Calu3 (cell line): ENCODE measurements at regions not wholly inside any gene's neighbourhood (a gene's known extent, or its start where the extent isn't known, plus 50 kb on each side); places are given as distances from the start of the nearest gene placed in this dataset.

ENCODE experiments used
- BruUV-seq: library from RNA; stranded (reverse); fragments of 400-500 nt; replicated peaks from 2 replicates; lab custom pipeline; 2021; lab: Mats Ljungman, UMichigan
- CTCF ChIA-PET: fragments of 300-600 bp; sonication (Branson Sonifier 250); formaldehyde crosslinking; loops from one replicate; lab custom pipeline; 2022; ENCODE audit warnings: antibody characterized with exemption; lab: Charles Lee
- DNase-seq: peaks from one replicate; pipeline ENCODE4 v3.0.0; 2022
- H3K27ac Mint-ChIP-seq: one replicate; pipeline ENCODE4 v1.8.0; 2022; ENCODE audit warnings: mixed read lengths; ENCODE audit not compliant: unreplicated experiment
- H3K27me3 Mint-ChIP-seq: one replicate; pipeline ENCODE4 v1.8.0; 2022; ENCODE audit warnings: mixed read lengths; ENCODE audit not compliant: unreplicated experiment
- H3K36me3 Mint-ChIP-seq: one replicate; pipeline ENCODE4 v1.8.0; 2022; ENCODE audit warnings: mild to moderate bottlenecking, moderate library complexity, mixed read lengths; ENCODE audit not compliant: insufficient read depth, unreplicated experiment
- H3K4me1 Mint-ChIP-seq: one replicate; pipeline ENCODE4 v1.8.0; 2022; ENCODE audit warnings: mild to moderate bottlenecking, low read depth, mixed read lengths; ENCODE audit not compliant: unreplicated experiment
- H3K4me3 Mint-ChIP-seq: one replicate; pipeline ENCODE4 v1.8.0; 2022; ENCODE audit warnings: mild to moderate bottlenecking, low read depth, moderate library complexity, mixed read lengths; ENCODE audit not compliant: unreplicated experiment
- H3K9me3 Mint-ChIP-seq: one replicate; pipeline ENCODE4 v1.8.0; 2022; ENCODE audit warnings: low read depth, mixed read lengths; ENCODE audit not compliant: unreplicated experiment
- CTCF ChIP-seq: fragments of 200-600 bp; IDR thresholded peaks from one replicate; pipeline ENCODE4 v1.8.0; 2022; ENCODE audit warnings: antibody characterized with exemption; ENCODE audit not compliant: unreplicated experiment
- intact Hi-C: fragments of 100-400 bp; cut with micrococcal nuclease; formaldehyde crosslinking; loops from one replicate; pipeline ENCODE4 v1.10.0; 2022; ENCODE audit not compliant: unreplicated experiment

GRCh38 chr17:73769479-73769878, 125.2 kb upstream of the SDK2 start:
- CTCF ChIA-PET, result no interaction called here
- intact Hi-C loops, result no loop called here
- Mint-ChIP-seq H3K36me3 (no peaks in the 10 kb centered on the region), H3K27ac (no peak overlapping the region), H3K4me1 (no peaks in the 10 kb centered on the region), H3K4me3 (no peak overlapping the region), H3K9me3 (no peaks in the 10 kb centered on the region), H3K27me3 (peaks cover 91% of the 10 kb centered on the region)
- TF ChIP-seq CTCF, result no peak
- BruUV-seq, result no TSS peak
- DNase-seq, result no peak

- peak; percentile 49 for DNase-seq
- H3K9me3 Mint-ChIP-seq, result no peaks in the 10 kb centered on the region
- intact Hi-C loops, result no loop called here
- H3K27ac Mint-ChIP-seq, result no peak overlapping the region
- CTCF ChIA-PET, result interaction anchor here (0.6 to 0.7 kb wide), 2 partner anchors 23 to 58 kb away, joined by 3 read pairs; no protein-coding TSS in a partner anchor
- H3K4me3 Mint-ChIP-seq, result no peak overlapping the region
- H3K36me3 Mint-ChIP-seq, result no peaks in the 10 kb centered on the region
- no peaks in the 10 kb centered on the region for H3K4me1 Mint-ChIP-seq
- no TSS peak for BruUV-seq
- no peak for TF ChIP-seq CTCF
- H3K27me3 Mint-ChIP-seq, result peaks cover 91% of the 10 kb centered on the region
Observed at GRCh38 chr17:73770115-73770848, 126.0 kb upstream of the SDK2 start.

GRCh38 chr17:73770849-73771229, 126.6 kb upstream of the SDK2 start:
- DNase-seq, result no peak
- Mint-ChIP-seq H3K4me3 (no peak overlapping the region), H3K36me3 (no peaks in the 10 kb centered on the region), H3K27ac (no peak overlapping the region), H3K9me3 (no peaks in the 10 kb centered on the region), H3K27me3 (peaks cover 91% of the 10 kb centered on the region), H3K4me1 (no peaks in the 10 kb centered on the region)
- BruUV-seq, result no TSS peak
- intact Hi-C loops, result no loop called here
- TF ChIP-seq CTCF, result no peak
- CTCF ChIA-PET, result interaction anchor here (0.6 to 0.7 kb wide), 2 partner anchors 23 to 57 kb away, joined by 3 read pairs; no protein-coding TSS in a partner anchor

- Mint-ChIP-seq H3K27me3 (peaks cover 91% of the 10 kb centered on the region), H3K36me3 (no peaks in the 10 kb centered on the region), H3K4me1 (no peaks in the 10 kb centered on the region), H3K4me3 (no peak overlapping the region), H3K9me3 (no peaks in the 10 kb centered on the region), H3K27ac (no peak overlapping the region)
- DNase-seq, result no peak
- intact Hi-C loops, result no loop called here
- no TSS peak for BruUV-seq
- CTCF ChIA-PET, result no interaction called here
- no peak for TF ChIP-seq CTCF
Observed at GRCh38 chr17:73772107-73772705, 128.0 kb upstream of the SDK2 start.
